CD14-positive monocyte (primary cell): ENCODE measurements at regions not wholly inside any gene's neighbourhood (a gene's known extent, or its start where the extent isn't known, plus 50 kb on each side); places are given as distances from the start of the nearest gene placed in this dataset.

Experiments
- DNase-seq, 3 donors: peaks; one replicate each; pipeline ENCODE4 v3.0.0-alpha.2; 2011 to 2022
- H2AFZ ChIP-seq: 2 replicates; pipeline ENCODE4 v1.6.0; 2012; ENCODE audit warnings: mild to moderate bottlenecking, low read depth, low read length, inconsistent platforms; ENCODE audit not compliant: insufficient read depth, poor library complexity, severe bottlenecking
- H3K27ac ChIP-seq, 2 donors: 1 replicate in 1 of 2; 2 replicates in 1 of 2; pipeline ENCODE4 v1.5.1; 2012 to 2013; ENCODE audit warnings: low read length in 2 of 2, control low read depth in 1 of 2, inconsistent platforms in 1 of 2, low read depth in 1 of 2, mild to moderate bottlenecking in 1 of 2
- H3K27me3 ChIP-seq, 2 donors: one replicate each; pipeline versions ENCODE4 v1.6.0 to v1.6.1; 2011 to 2013; ENCODE audit warnings: low read length in 2 of 2; ENCODE audit not compliant: control insufficient read depth in 2 of 2, insufficient read depth in 2 of 2
- H3K36me3 ChIP-seq, 2 donors: replicated peaks in 1 of 2; 1 replicate in 1 of 2; 2 replicates in 1 of 2; pipeline versions ENCODE4 v1.5.1 to v1.6.1; 2012 to 2013; ENCODE audit warnings: low read length in 2 of 2, control low read depth in 1 of 2, inconsistent platforms in 1 of 2, mild to moderate bottlenecking in 1 of 2; ENCODE audit not compliant: insufficient read depth in 2 of 2, control insufficient read depth in 1 of 2
- H3K4me1 ChIP-seq, 2 donors: 1 replicate in 1 of 2; 2 replicates in 1 of 2; pipeline versions ENCODE4 v1.5.1 to v1.6.1; 2012 to 2013; ENCODE audit warnings: low read length in 2 of 2, control low read depth in 1 of 2, inconsistent platforms in 1 of 2, mild to moderate bottlenecking in 1 of 2, moderate library complexity in 1 of 2; ENCODE audit not compliant: insufficient read depth in 2 of 2, control insufficient read depth in 1 of 2
- H3K4me2 ChIP-seq: replicated peaks from 2 replicates; pipeline ENCODE3; 2012; ENCODE audit warnings: low read length, moderate library complexity, mild to moderate bottlenecking; ENCODE audit not compliant: poor library complexity, severe bottlenecking; ENCODE audit errors: extremely low read depth
- H3K4me3 ChIP-seq, 3 experiments: fragments of 200-600 bp in 1 of 3; sonication (generic) in 1 of 3; replicated peaks in 1 of 3; 1 replicate in 2 of 3; 2 replicates in 1 of 3; pipeline ENCODE4 v1.5.1; 2011 to 2013; ENCODE audit warnings: low read length in 3 of 3, mild to moderate bottlenecking in 3 of 3, control low read depth in 2 of 3, low read depth in 2 of 3, inconsistent platforms in 1 of 3, moderate library complexity in 1 of 3
- H3K79me2 ChIP-seq: 2 replicates; pipeline ENCODE4 v1.6.0; 2012; ENCODE audit warnings: mild to moderate bottlenecking, control low read depth, inconsistent platforms, low read length, moderate library complexity; ENCODE audit not compliant: insufficient read depth
- H3K9ac ChIP-seq: 2 replicates; pipeline ENCODE4 v1.6.0; 2017; ENCODE audit warnings: low read length, mild to moderate bottlenecking; ENCODE audit not compliant: insufficient read depth, poor library complexity, severe bottlenecking
- H3K9me3 ChIP-seq, 2 donors: replicated peaks in 1 of 2; 1 replicate in 1 of 2; 2 replicates in 1 of 2; pipeline versions ENCODE4 v1.5.1 to v1.6.1; 2012 to 2013; ENCODE audit warnings: low read length in 2 of 2, control low read depth in 1 of 2; ENCODE audit not compliant: control insufficient read depth in 1 of 2, insufficient read depth in 1 of 2
- H4K20me1 ChIP-seq: 2 replicates; pipeline ENCODE4 v1.6.0; 2012; ENCODE audit warnings: mild to moderate bottlenecking, low read length, control low read depth, moderate library complexity; ENCODE audit not compliant: insufficient read depth
- H3K27ac Mint-ChIP-seq, 7 donors: one replicate each; pipeline ENCODE4 v1.8.0; 2020; ENCODE audit warnings: mild to moderate bottlenecking in 7 of 7, mixed read lengths in 7 of 7, moderate library complexity in 6 of 7, inconsistent platforms in 2 of 7
- H3K27me3 Mint-ChIP-seq, 3 donors: one replicate each; pipeline ENCODE4 v1.8.0; 2021 to 2022; ENCODE audit warnings: low read depth in 3 of 3, mild to moderate bottlenecking in 3 of 3, mixed read lengths in 3 of 3, moderate library complexity in 3 of 3, inconsistent platforms in 1 of 3
- H3K36me3 Mint-ChIP-seq, 2 donors: one replicate each; pipeline ENCODE4 v1.8.0; 2020; ENCODE audit warnings: mixed read lengths in 2 of 2, inconsistent platforms in 1 of 2, mild to moderate bottlenecking in 1 of 2
- H3K4me1 Mint-ChIP-seq: one replicate; pipeline ENCODE4 v1.8.0; 2020; ENCODE audit warnings: mild to moderate bottlenecking, mixed read lengths
- H3K4me3 Mint-ChIP-seq, 2 donors: one replicate each; pipeline ENCODE4 v1.8.0; 2020; ENCODE audit warnings: mild to moderate bottlenecking in 2 of 2, mixed read lengths in 2 of 2, moderate library complexity in 1 of 2
- H3K9me3 Mint-ChIP-seq, 7 donors: one replicate each; pipeline ENCODE4 v1.8.0; 2020 to 2022; ENCODE audit warnings: mixed read lengths in 7 of 7, mild to moderate bottlenecking in 6 of 7, moderate library complexity in 6 of 7, inconsistent platforms in 2 of 7
- CTCF ChIP-seq: fragments of 200-600 bp; IDR thresholded peaks from one replicate; pipeline ENCODE4 v1.8.0; 2022; ENCODE audit warnings: antibody characterized with exemption, mild to moderate bottlenecking
- WGBS: methylation state at CpG from one replicate; pipeline ENCODE4 v1.1.5; 2013; ENCODE audit warnings: missing lambda C conversion rate; ENCODE audit not compliant: insufficient coverage; 5-methylcytosine and 5-hydroxymethylcytosine counted together
- intact Hi-C, 2 donors: fragments of 100-400 bp; cut with micrococcal nuclease; formaldehyde crosslinking; loops; one replicate each; pipeline versions ENCODE4 v1.15.0 to v1.15.1; 2023

DNA sequence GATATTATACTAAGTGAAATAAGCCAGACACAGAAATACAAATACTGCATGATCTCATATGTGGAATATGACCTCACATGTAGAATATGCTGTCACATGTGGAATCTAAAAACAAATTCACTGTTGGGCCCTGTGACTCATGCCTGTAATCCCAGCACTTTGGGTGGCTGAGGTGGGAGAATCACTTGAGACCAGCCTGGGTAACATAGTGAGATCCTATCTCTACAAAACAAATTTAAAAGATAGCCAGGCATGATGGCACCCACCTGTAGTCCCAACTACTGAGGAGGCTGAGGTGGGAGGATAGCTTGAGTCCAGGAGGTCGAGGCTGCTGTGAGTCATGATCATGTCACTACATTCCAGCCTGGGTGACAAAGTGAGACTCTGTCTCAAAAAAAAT, 160.3 kb downstream of the PTEN start:
- Histone ChIP-seq H3K27me3 (no peaks in the 10 kb centered on the region), H3K9me3 (no peaks in the 10 kb centered on the region), H3K79me2 (no peaks in the 10 kb centered on the region), H3K9ac (no peak overlapping the region), H2AFZ (no peak overlapping the region), H3K36me3 (no peaks in the 10 kb centered on the region), H4K20me1 (no peaks in the 10 kb centered on the region), H3K4me2 (no peak overlapping the region), H3K4me1 (peaks cover 18 to 19% of the 10 kb centered on the region in 2 donors), H3K27ac (no peak overlapping the region), H3K4me3 (no peak overlapping the region)
- H3K4me1 Mint-ChIP-seq: peaks cover 29% of the 10 kb centered on the region
- H3K9me3 Mint-ChIP-seq: peaks cover 0 to 4% (median 2%) of the 10 kb centered on the region in 7 donors
- no peak for TF ChIP-seq CTCF
- intact Hi-C loops: loop anchor here in 1 of 2 donors (10.0 kb wide), 1 partner anchor 91 kb away; no protein-coding TSS in a partner anchor
- H3K36me3 Mint-ChIP-seq: no peaks in the 10 kb centered on the region
- no peak overlapping the region for H3K27ac Mint-ChIP-seq
- no peak overlapping the region for H3K4me3 Mint-ChIP-seq
- WGBS: no CpG with 5 or more reads among the region's 1 CpG
- DNase-seq: no peak
- no peaks in the 10 kb centered on the region for H3K27me3 Mint-ChIP-seq

- H3K36me3 ChIP-seq: no peaks in the 10 kb centered on the region
- no peaks in the 10 kb centered on the region for H3K9me3 ChIP-seq
- H3K4me2 ChIP-seq: no peak overlapping the region
- Mint-ChIP-seq H3K27ac (peak overlapping the region in 1 of 7 donors; percentile 3), H3K9me3 (peaks cover 0 to 5% (median 0%) of the 10 kb centered on the region in 7 donors), H3K36me3 (no peaks in the 10 kb centered on the region), H3K4me3 (no peak overlapping the region), H3K27me3 (no peaks in the 10 kb centered on the region), H3K4me1 (peaks cover 35% of the 10 kb centered on the region)
- H4K20me1 ChIP-seq: no peaks in the 10 kb centered on the region
- no peaks in the 10 kb centered on the region for H3K79me2 ChIP-seq
- H3K4me3 ChIP-seq: no peak overlapping the region
- intact Hi-C loops: loop anchor here in 1 of 2 donors (10.0 kb wide), 1 partner anchor 89 kb away; no protein-coding TSS in a partner anchor
- H3K27ac ChIP-seq: no peak overlapping the region
- peaks cover 23 to 24% of the 10 kb centered on the region in 2 donors for H3K4me1 ChIP-seq
- H3K9ac ChIP-seq: no peak overlapping the region
- 100% methylated on average over 1 of the region's 3 CpGs for WGBS
- H3K27me3 ChIP-seq: no peaks in the 10 kb centered on the region
- no peak overlapping the region for H2AFZ ChIP-seq
- TF ChIP-seq CTCF: no peak
- no peak for DNase-seq
These were observed 162.6 kb downstream of the PTEN start for GRCh38 chr10:88026031-88026430.
